Uterus (tissue), 2 donors: ENCODE measurements at regions not wholly inside any gene's neighbourhood (a gene's known extent, or its start where the extent isn't known, plus 50 kb on each side); places are given as distances from the start of the nearest gene placed in this dataset.
"Not testable (repeated sequence)": the region's sequence is repeated elsewhere in the genome, so short reads cannot be mapped to it uniquely, and the experiment has no call there.

Experiments
- CTCF ChIP-seq, 4 experiments: fragments of 200-600 bp in 2 of 4; fragments of 450-650 bp in 2 of 4; sonication (generic) in 2 of 4; IDR thresholded peaks; one replicate each; pipeline ENCODE4 v1.5.1; 2016 to 2019; ENCODE audit warnings: antibody characterized with exemption in 4 of 4, mild to moderate bottlenecking in 2 of 4, moderate library complexity in 1 of 4
- POLR2A ChIP-seq, 2 donors: fragments of 450-650 bp; IDR thresholded peaks; one replicate each; pipeline ENCODE4 v1.6.1; 2016; ENCODE audit warnings: antibody characterized with exemption in 2 of 2, mild to moderate bottlenecking in 1 of 2, moderate library complexity in 1 of 2

DNA sequence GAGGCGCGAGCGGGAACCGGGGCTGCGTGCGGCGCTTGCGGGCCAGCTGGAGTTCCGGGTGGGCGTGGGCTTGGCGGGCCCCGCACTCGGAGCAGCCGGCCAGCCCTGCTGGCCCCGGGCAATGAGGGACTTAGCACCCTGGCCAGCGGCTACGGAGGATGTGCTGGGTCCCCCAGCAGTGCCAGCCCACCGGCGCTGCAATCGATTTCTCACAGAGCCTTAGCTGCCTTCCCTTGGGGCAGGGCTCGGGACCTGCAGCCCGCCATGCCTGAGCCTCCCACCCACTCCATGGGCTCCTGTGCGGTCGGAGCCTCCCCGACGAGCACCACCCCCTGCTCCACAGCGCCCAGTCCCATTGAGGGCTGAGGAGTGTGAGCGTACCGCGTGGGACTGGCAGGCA, 61.8 kb upstream of the MITF start:
- not testable (repeated sequence) for TF ChIP-seq CTCF, POLR2A (IDR thresholded peaks at IDR 0.05)
